Erythroblast (primary cell): ENCODE measurements at regions not wholly inside any gene's neighbourhood (a gene's known extent, or its start where the extent isn't known, plus 50 kb on each side); places are given as distances from the start of the nearest gene placed in this dataset.

Experiments used
- GATA1 ChIP-seq: IDR thresholded peaks from 2 replicates; pipeline ENCODE4 v1.6.1; 2011; ENCODE audit warnings: low read depth, mild to moderate bottlenecking, control low read depth, low read length, moderate library complexity
- POLR2A ChIP-seq: IDR thresholded peaks from 2 replicates; pipeline ENCODE4 v1.6.1; 2011; ENCODE audit warnings: mild to moderate bottlenecking, low read length

GRCh38 chr2:14220101-14220500 lies 412.4 kb upstream of the LRATD1 start:
- TF ChIP-seq POLR2A, result no peak
- no peak for TF ChIP-seq GATA1
